Loucy (cell line): ENCODE measurements at regions not wholly inside any gene's neighbourhood (a gene's known extent, or its start where the extent isn't known, plus 50 kb on each side); places are given as distances from the start of the nearest gene placed in this dataset.

Experiments used
- H2AFZ ChIP-seq: fragments of 200-600 bp; sonication (generic); 2 replicates; pipeline ENCODE4 v1.6.0; 2016; ENCODE audit warnings: antibody characterized with exemption, mild to moderate bottlenecking, low read length, moderate library complexity
- H3F3A ChIP-seq: fragments of 200-600 bp; 2 replicates; pipeline ENCODE4 v1.6.0; 2016; ENCODE audit warnings: antibody characterized with exemption, low read depth, mild to moderate bottlenecking
- H3K27me3 ChIP-seq: fragments of 200-600 bp; sonication (generic); 2 replicates; pipeline ENCODE4 v1.6.1; 2014; ENCODE audit warnings: low read length, mild to moderate bottlenecking; ENCODE audit not compliant: insufficient read depth, poor library complexity, severe bottlenecking
- H3K36me3 ChIP-seq: fragments of 200-600 bp; sonication (generic); 2 replicates; pipeline ENCODE4 v1.6.1; 2016; ENCODE audit warnings: low read length; ENCODE audit not compliant: insufficient read depth
- H3K4me1 ChIP-seq: fragments of 200-600 bp; sonication (generic); 2 replicates; pipeline ENCODE4 v1.5.1; 2014; ENCODE audit warnings: low read length, mild to moderate bottlenecking; ENCODE audit not compliant: insufficient read depth, poor library complexity, severe bottlenecking
- H3K4me2 ChIP-seq: fragments of 200-600 bp; sonication (generic); 2 replicates; pipeline ENCODE4 v1.6.0; 2014; ENCODE audit warnings: antibody characterized with exemption, low read length, low read depth, mild to moderate bottlenecking; ENCODE audit not compliant: poor library complexity, severe bottlenecking
- H3K4me3 ChIP-seq: fragments of 200-600 bp; sonication (generic); 2 replicates; pipeline ENCODE4 v1.5.1; 2014; ENCODE audit warnings: low read length, mild to moderate bottlenecking, mixed read lengths; ENCODE audit not compliant: poor library complexity, severe bottlenecking
- H3K79me2 ChIP-seq: fragments of 200-600 bp; sonication (generic); 2 replicates; pipeline ENCODE4 v1.6.1; 2014; ENCODE audit warnings: low read length; ENCODE audit not compliant: insufficient read depth
- H3K9ac ChIP-seq: fragments of 200-600 bp; sonication (generic); 2 replicates; pipeline ENCODE4 v1.6.0; 2014; ENCODE audit warnings: mild to moderate bottlenecking, low read depth, low read length, moderate library complexity; ENCODE audit not compliant: poor library complexity, severe bottlenecking
- H3K9me2 ChIP-seq: fragments of 200-600 bp; sonication (generic); replicated peaks from 2 replicates; pipeline ENCODE4 v1.6.1; 2016; ENCODE audit warnings: low read depth, low read length, mixed read lengths
- H3K9me3 ChIP-seq: fragments of 200-600 bp; sonication (generic); 2 replicates; pipeline ENCODE4 v1.6.1; 2014; ENCODE audit warnings: mild to moderate bottlenecking, antibody characterized with exemption, low read length, low read depth; ENCODE audit not compliant: insufficient read depth
- H4K20me1 ChIP-seq: fragments of 200-600 bp; sonication (generic); 2 replicates; pipeline ENCODE4 v1.6.0; 2014; ENCODE audit warnings: antibody characterized with exemption, low read length, mild to moderate bottlenecking; ENCODE audit not compliant: insufficient read depth, poor library complexity, severe bottlenecking
- EZH2phosphoT487 ChIP-seq: fragments of 200-600 bp; IDR thresholded peaks from 2 replicates; pipeline ENCODE4 v1.6.1; 2018; ENCODE audit warnings: antibody characterized with exemption, mild to moderate bottlenecking, moderate library complexity, borderline replicate concordance
- TF ChIP-seq, protein P1 (sequence below): fragments of 200-600 bp; sonication (generic); conservative IDR thresholded peaks from 2 replicates; pipeline ENCODE4 v1.5.1; 2014; ENCODE audit warnings: mild to moderate bottlenecking, antibody characterized with exemption, low read length

DNA sequence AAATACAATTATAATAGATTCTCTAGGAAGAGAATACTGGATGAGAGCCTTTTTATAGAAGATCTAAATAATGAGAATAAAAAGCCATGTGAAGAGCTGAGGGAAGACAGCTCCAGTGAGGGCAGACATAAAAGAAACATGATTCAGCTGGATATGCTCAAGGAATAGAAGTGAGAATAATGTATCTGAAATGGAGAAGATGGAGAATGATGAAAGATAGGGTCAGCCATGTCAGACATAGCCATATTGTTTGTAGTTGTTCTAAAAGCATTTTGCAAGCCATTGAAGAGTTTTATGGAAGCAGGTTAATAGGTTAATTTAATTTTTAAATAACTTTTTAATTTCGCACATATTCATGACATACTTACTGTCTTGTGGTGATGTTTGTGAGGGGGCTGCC, 713.5 kb upstream of the ARPP21 start:
- TF ChIP-seq EZH2phosphoT487: no peak
- TF ChIP-seq, protein P1, sequence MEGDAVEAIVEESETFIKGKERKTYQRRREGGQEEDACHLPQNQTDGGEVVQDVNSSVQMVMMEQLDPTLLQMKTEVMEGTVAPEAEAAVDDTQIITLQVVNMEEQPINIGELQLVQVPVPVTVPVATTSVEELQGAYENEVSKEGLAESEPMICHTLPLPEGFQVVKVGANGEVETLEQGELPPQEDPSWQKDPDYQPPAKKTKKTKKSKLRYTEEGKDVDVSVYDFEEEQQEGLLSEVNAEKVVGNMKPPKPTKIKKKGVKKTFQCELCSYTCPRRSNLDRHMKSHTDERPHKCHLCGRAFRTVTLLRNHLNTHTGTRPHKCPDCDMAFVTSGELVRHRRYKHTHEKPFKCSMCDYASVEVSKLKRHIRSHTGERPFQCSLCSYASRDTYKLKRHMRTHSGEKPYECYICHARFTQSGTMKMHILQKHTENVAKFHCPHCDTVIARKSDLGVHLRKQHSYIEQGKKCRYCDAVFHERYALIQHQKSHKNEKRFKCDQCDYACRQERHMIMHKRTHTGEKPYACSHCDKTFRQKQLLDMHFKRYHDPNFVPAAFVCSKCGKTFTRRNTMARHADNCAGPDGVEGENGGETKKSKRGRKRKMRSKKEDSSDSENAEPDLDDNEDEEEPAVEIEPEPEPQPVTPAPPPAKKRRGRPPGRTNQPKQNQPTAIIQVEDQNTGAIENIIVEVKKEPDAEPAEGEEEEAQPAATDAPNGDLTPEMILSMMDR: no peak
- H3K9ac ChIP-seq: no peak overlapping the region
- no peaks in the 10 kb centered on the region for H3F3A ChIP-seq
- H3K36me3 ChIP-seq: no peaks in the 10 kb centered on the region
- no peaks in the 10 kb centered on the region for H3K27me3 ChIP-seq
- H3K4me1 ChIP-seq: no peaks in the 10 kb centered on the region
- H3K4me3 ChIP-seq: no peak overlapping the region
- no peaks in the 10 kb centered on the region for H3K9me2 ChIP-seq
- no peaks in the 10 kb centered on the region for H3K79me2 ChIP-seq
- no peaks in the 10 kb centered on the region for H4K20me1 ChIP-seq
- H3K9me3 ChIP-seq: no peaks in the 10 kb centered on the region
- no peak overlapping the region for H2AFZ ChIP-seq
- no peak overlapping the region for H3K4me2 ChIP-seq

DNA sequence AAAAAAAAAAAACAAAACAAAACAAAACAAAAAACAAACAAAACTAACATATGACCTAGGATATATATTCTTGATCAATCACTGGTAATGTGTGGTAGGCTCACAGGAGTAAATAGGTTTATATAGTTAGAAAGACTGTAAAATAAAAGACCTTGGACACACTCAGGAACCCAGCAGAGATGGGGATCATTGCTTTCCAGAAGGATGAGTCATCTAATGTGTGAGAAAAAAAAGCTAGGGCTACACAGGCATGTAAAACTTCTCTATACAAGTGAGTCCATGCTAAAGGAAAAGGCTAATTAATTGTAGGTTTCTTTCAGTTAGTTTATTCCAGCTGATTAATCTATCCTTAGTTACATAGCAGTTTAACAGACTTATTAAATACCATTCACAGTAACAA, 710.3 kb upstream of the ARPP21 start:
- Histone ChIP-seq H3K4me3 (no peak overlapping the region), H3F3A (no peaks in the 10 kb centered on the region), H3K9ac (no peak overlapping the region), H2AFZ (no peak overlapping the region), H4K20me1 (no peaks in the 10 kb centered on the region), H3K27me3 (no peaks in the 10 kb centered on the region), H3K79me2 (no peaks in the 10 kb centered on the region), H3K9me3 (no peaks in the 10 kb centered on the region), H3K4me2 (no peak overlapping the region), H3K36me3 (no peaks in the 10 kb centered on the region), H3K9me2 (no peaks in the 10 kb centered on the region), H3K4me1 (no peaks in the 10 kb centered on the region)
- TF ChIP-seq EZH2phosphoT487: no peak
- TF ChIP-seq, protein P1: no peak

DNA sequence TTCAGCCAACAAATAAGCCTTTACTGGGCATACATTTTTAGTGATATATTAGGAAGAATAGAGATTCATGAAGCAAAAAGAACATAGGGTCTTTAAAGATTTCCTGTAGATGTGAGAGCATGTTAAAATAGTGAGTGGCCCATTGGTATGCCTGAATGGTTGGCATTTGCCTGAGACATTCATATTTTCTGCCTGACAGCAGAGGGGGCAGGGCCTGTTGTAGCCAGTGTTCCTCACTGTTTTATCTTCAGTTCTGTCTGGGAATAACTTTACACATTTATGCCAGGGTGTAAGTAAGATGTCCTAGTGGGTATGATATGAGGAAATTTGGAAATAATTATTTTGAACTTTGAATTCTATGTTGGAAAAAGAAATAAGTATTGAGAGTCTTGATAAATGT, 704.7 kb upstream of the ARPP21 start:
- H3K4me3 ChIP-seq: no peak overlapping the region
- no peaks in the 10 kb centered on the region for H4K20me1 ChIP-seq
- no peaks in the 10 kb centered on the region for H3K9me2 ChIP-seq
- no peaks in the 10 kb centered on the region for H3K9me3 ChIP-seq
- H3K4me2 ChIP-seq: no peak overlapping the region
- no peak overlapping the region for H3K9ac ChIP-seq
- no peaks in the 10 kb centered on the region for H3F3A ChIP-seq
- TF ChIP-seq EZH2phosphoT487: no peak
- H2AFZ ChIP-seq: no peak overlapping the region
- H3K27me3 ChIP-seq: no peaks in the 10 kb centered on the region
- no peaks in the 10 kb centered on the region for H3K36me3 ChIP-seq
- H3K79me2 ChIP-seq: no peaks in the 10 kb centered on the region
- no peaks in the 10 kb centered on the region for H3K4me1 ChIP-seq

DNA sequence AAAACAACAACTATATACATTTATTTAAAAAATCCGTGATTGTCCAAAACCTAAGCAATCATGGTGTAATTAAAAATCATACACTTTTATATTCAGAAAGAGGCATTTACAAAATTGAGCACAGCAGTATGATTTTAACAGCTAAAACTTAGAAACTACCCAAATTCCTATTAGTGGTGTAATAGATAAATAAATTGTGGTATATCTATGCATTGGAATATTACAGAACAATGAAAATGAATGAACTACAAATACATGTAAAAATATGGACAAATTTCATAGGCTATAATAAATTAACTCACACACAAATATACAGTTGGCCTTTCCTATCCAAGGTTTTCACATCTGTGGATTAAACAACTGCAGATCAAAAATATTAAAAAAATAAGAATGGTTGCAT, 700.5 kb upstream of the ARPP21 start:
- Histone ChIP-seq H3K9me3 (no peaks in the 10 kb centered on the region), H3K36me3 (no peaks in the 10 kb centered on the region), H3K79me2 (no peaks in the 10 kb centered on the region), H2AFZ (no peak overlapping the region), H3K9ac (no peak overlapping the region), H3K4me1 (no peaks in the 10 kb centered on the region), H3F3A (no peaks in the 10 kb centered on the region), H3K9me2 (no peaks in the 10 kb centered on the region), H3K4me3 (no peak overlapping the region), H3K4me2 (no peak overlapping the region), H4K20me1 (no peaks in the 10 kb centered on the region), H3K27me3 (no peaks in the 10 kb centered on the region)
- TF ChIP-seq EZH2phosphoT487: no peak
- TF ChIP-seq, protein P1: no peak
